ENCODE measurements at regions not wholly inside any gene's neighbourhood (a gene's known extent, or its start where the extent isn't known, plus 50 kb on each side); places are given as distances from the start of the nearest gene placed in this dataset.
A peak's percentile ranks its signal among the peaks of the same experiment; 100 is the strongest.

- no peak for TF ChIP-seq CREB5 (CRISPR knock-in tag; IDR thresholded peaks at IDR 0.05; ENCODE audit: low read depth)
- no peak for TF ChIP-seq PPARA (CRISPR knock-in tag; IDR thresholded peaks at IDR 0.05; ENCODE audit: borderline replicate concordance)
- TF ChIP-seq ESRRG (CRISPR knock-in tag; IDR thresholded peaks at IDR 0.05): no peak
- TF ChIP-seq ARNTL (CRISPR knock-in tag; IDR thresholded peaks at IDR 0.05; ENCODE audit: borderline replicate concordance, low read depth): no peak
- TF ChIP-seq RARB (CRISPR knock-in tag; IDR thresholded peaks at IDR 0.05): no peak
- no peak for TF ChIP-seq TOX (CRISPR knock-in tag; IDR thresholded peaks at IDR 0.05; ENCODE audit: borderline replicate concordance)
- TF ChIP-seq ZNF8 (CRISPR knock-in tag; IDR thresholded peaks at IDR 0.05): no peak
- TF ChIP-seq ZNF565 (CRISPR knock-in tag; conservative IDR thresholded peaks at IDR 0.05; ENCODE audit: low read depth): no peak
- TF ChIP-seq CSRNP3 (CRISPR knock-in tag; IDR thresholded peaks at IDR 0.05): no peak
- no peak for TF ChIP-seq BACH2 (CRISPR knock-in tag; IDR thresholded peaks at IDR 0.05; ENCODE audit: borderline replicate concordance)
- no peak for TF ChIP-seq ZFP30 (CRISPR knock-in tag; IDR thresholded peaks at IDR 0.05)
- TF ChIP-seq ZNF70 (CRISPR knock-in tag; IDR thresholded peaks at IDR 0.05): no peak
- TF ChIP-seq PATZ1 (CRISPR knock-in tag; IDR thresholded peaks at IDR 0.05; ENCODE audit: borderline replicate concordance): no peak
- no peak for TF ChIP-seq TSHZ2 (CRISPR knock-in tag; IDR thresholded peaks at IDR 0.05)
- TF ChIP-seq CSDC2 (CRISPR knock-in tag; IDR thresholded peaks at IDR 0.05): no peak
- TF ChIP-seq ZC3H10 (CRISPR knock-in tag; IDR thresholded peaks at IDR 0.05): no peak
- TF ChIP-seq SNAI2 (CRISPR knock-in tag; IDR thresholded peaks at IDR 0.05): no peak
- TF ChIP-seq OSR1 (CRISPR knock-in tag; IDR thresholded peaks at IDR 0.05): no peak
- no peak for ATAC-seq
Observed at GRCh38 chr1:187063271-187063670, 234.5 kb downstream of the PLA2G4A start.

- ATAC-seq: no peak
- TF ChIP-seq ARNTL (CRISPR knock-in tag; IDR thresholded peaks at IDR 0.05; ENCODE audit: borderline replicate concordance, low read depth): no peak
Observed at GRCh38 chr1:187067160-187067559, 238.4 kb downstream of the PLA2G4A start.

GRCh38 chr1:187070076-187070475 lies 241.3 kb downstream of the PLA2G4A start:
- no peak; the same call in 1 of the 3 replicates for ATAC-seq
- TF ChIP-seq PATZ1 (CRISPR knock-in tag; IDR thresholded peaks at IDR 0.05; ENCODE audit: borderline replicate concordance): no peak
- no peak for TF ChIP-seq PPARA (CRISPR knock-in tag; IDR thresholded peaks at IDR 0.05; ENCODE audit: borderline replicate concordance)
- no peak for TF ChIP-seq GLIS3 (CRISPR knock-in tag; IDR thresholded peaks at IDR 0.05)
- no peak for TF ChIP-seq SNAI2 (CRISPR knock-in tag; IDR thresholded peaks at IDR 0.05)
- TF ChIP-seq ARNTL (CRISPR knock-in tag; IDR thresholded peaks at IDR 0.05; ENCODE audit: borderline replicate concordance, low read depth): no peak
- no peak for TF ChIP-seq TCF4 (CRISPR knock-in tag; IDR thresholded peaks at IDR 0.05; ENCODE audit: borderline replicate concordance)
- TF ChIP-seq ZNF8 (CRISPR knock-in tag; IDR thresholded peaks at IDR 0.05): no peak
- no peak for TF ChIP-seq ISL1 (CRISPR knock-in tag; IDR thresholded peaks at IDR 0.05)
- TF ChIP-seq CSRNP3 (CRISPR knock-in tag; IDR thresholded peaks at IDR 0.05): no peak
- no peak for TF ChIP-seq ZC3H10 (CRISPR knock-in tag; IDR thresholded peaks at IDR 0.05)
- no peak for TF ChIP-seq OSR1 (CRISPR knock-in tag; IDR thresholded peaks at IDR 0.05)
- TF ChIP-seq ZNF565 (CRISPR knock-in tag; conservative IDR thresholded peaks at IDR 0.05; ENCODE audit: low read depth): no peak
- TF ChIP-seq ZFP30 (CRISPR knock-in tag; IDR thresholded peaks at IDR 0.05): no peak

- peak; percentile 87 for ATAC-seq
Observed at GRCh38 chr1:187072262-187073034, 243.7 kb downstream of the PLA2G4A start.

GRCh38 chr1:187073035-187073560 lies 244.3 kb downstream of the PLA2G4A start:
- ATAC-seq: peak; percentile 53

All from SK-N-SH treated with all-trans-retinoic acid at 6 μM for 48 hours (cell line).